HG03135 (cell line): ENCODE measurements at regions not wholly inside any gene's neighbourhood (a gene's known extent, or its start where the extent isn't known, plus 50 kb on each side); places are given as distances from the start of the nearest gene placed in this dataset.
"Not testable (repeated sequence)": the region's sequence is repeated elsewhere in the genome, so short reads cannot be mapped to it uniquely, and the experiment has no call there.

ENCODE experiments used
- ATAC-seq: cut with Tn5 transposase; IDR thresholded peaks from one replicate; pipeline ENCODE4 v1.9.1; 2021; ENCODE audit warnings: mild to moderate bottlenecking, moderate library complexity; ENCODE audit not compliant: unreplicated experiment

- no peak for ATAC-seq
Measured at GRCh38 chr4:123624959-123625358, 228.4 kb downstream of the SPRY1 start.

DNA sequence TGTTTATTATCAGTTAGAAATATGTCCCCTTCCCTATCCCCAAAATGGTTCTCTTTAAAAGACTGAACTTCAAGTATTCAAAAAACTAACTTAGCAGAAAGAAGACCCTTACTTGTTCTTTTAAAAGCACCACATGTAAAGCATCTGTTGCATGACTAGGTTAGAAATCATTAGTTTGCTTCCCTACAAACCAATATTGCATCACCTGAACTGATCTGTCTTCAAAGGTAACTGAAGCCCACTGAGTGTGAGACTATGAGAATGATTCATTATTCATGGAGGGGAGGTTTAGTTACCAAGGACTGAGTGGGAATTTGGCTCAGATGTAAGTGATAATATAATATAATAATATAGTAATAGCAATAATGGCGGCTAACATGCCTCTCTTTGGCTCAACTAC lies 231.7 kb downstream of the SPRY1 start:
- ATAC-seq, result no peak

- no peak for ATAC-seq
Measured at GRCh38 chr4:123631786-123632692, 235.4 kb downstream of the SPRY1 start.

GRCh38 chr4:123632693-123633030 lies 236.1 kb downstream of the SPRY1 start:
- no peak for ATAC-seq

GRCh38 chr4:123638834-123639233 lies 242.2 kb downstream of the SPRY1 start:
- no peak for ATAC-seq

DNA sequence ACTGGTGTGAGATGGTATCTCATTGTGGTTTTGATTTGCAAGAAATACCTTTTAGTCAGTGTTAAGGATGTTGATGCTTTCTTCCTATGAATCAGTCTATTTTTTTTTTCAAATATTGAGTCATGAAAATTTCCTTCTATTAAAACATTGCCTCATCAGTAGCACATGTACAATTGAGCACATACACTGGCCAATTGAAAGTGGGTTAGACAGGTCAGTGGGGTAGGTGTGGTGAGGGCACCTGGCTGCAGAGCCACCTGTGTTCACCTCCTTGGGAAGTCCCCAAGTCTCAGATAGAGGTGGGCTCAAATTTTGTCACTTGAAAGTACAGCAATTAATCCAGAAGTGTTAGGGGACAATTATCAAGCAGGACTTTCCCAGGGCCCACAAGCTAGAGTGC lies 243.7 kb downstream of the SPRY1 start:
- ATAC-seq, result no peak

- ATAC-seq, result no peak
Measured at GRCh38 chr4:123640824-123641223, 244.2 kb downstream of the SPRY1 start.

DNA sequence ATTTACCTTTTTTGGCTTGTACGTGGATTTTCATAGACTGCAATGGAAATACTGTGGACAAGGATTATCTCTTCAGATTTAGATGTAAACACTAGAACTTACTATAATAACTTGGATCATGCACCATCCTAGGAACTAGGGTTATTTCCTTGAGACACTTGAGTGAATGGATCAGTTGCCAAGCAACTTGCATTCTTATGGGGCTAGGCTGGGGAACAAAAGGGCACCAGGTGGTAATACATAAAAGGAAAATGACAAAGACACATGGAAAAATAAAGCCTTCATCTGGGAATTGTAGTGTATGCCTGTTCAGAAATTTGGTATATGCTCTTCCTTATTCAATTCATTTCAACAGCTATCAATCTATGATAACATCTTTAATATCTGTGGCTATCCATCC lies 247.1 kb downstream of the SPRY1 start:
- ATAC-seq, result no peak

- peak; percentile 71 for ATAC-seq
Measured at GRCh38 chr4:123649250-123649644, 252.7 kb downstream of the SPRY1 start.

DNA sequence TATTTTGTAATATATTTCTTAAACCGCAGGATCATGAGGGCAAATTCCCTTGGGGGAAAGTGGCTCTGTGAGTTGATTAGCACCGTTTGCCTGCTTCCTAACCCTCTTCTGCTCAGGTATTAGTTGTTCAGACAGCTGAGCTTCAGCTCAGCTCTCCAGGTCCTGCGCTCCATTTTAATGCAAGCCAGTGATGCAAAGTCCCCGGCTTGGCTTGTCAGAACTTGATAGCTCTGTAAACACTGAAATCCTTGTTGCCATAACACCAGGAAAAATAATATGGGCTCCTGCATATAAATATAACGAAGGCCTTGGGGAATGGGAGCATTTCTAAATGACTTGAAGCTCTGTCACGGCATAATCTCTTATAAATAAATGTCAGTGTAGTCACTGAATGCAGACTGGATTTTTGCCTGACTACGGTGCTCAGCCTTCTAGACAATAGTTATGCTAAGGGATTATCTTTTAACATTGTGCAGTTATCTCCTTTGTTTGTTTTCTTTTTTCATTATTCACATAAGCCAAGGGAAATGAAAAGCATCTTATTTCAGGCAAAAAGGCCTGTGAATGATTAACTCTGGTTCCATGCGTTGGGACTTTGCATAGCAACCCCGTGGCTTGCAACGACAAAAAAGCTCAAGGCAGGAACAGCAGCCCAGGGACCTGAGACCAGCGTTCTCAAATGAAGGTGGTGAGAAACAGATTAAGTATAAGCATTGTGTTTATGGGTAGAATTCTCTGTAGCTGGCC lies 253.2 kb downstream of the SPRY1 start:
- peak; percentile 41 for ATAC-seq

DNA sequence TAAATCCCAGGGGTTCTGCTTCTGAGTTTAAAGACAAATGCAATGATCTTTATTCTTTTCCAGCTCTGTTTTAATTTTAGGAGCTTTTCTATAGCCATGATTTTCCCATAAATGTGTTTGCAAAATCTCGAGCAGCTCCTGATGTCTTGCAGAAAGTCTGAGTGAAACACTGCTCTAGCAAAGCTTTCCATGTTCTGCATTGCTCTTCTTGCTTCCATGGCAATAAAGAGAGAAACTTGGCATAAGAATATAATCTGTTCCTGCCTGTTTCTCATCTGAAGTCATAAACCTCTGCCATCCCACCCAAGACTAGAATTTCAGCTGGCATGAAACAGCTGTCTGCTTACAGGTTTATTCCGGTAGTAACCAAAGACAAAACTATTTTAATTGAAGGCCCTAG lies 254.5 kb downstream of the SPRY1 start:
- ATAC-seq, result no peak

DNA sequence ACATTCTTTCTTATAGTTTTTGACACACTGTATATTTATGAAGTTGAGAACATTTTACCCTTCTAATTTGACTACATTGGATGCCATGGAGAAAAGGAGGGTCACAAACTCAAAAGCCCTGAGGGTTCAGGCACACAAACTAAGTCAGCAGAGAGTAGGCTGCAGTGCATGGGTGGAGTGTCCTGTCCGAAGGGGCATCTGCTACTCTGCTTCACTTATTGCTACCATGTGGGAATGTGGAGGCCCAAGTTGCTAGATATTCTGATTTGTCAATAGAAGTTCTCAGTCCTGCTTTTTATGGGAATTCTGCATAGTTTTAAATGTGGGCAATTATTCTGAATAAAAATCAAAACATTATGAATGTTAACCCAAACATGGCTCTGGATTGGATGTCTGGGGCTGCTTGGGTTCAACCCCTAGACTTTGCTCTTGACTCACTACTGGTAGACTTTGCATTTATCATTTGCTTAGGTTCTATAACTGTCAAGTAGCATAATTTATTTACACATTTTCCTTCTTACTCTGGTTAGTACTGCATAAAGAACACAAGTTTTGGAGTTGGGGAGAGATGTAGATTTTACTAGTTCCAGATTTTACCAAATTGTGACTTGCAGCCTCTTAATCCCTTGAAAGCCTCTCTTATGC lies 255.1 kb downstream of the SPRY1 start:
- ATAC-seq, result no peak

GRCh38 chr4:123652476-123652875 lies 255.9 kb downstream of the SPRY1 start:
- no peak for ATAC-seq

DNA sequence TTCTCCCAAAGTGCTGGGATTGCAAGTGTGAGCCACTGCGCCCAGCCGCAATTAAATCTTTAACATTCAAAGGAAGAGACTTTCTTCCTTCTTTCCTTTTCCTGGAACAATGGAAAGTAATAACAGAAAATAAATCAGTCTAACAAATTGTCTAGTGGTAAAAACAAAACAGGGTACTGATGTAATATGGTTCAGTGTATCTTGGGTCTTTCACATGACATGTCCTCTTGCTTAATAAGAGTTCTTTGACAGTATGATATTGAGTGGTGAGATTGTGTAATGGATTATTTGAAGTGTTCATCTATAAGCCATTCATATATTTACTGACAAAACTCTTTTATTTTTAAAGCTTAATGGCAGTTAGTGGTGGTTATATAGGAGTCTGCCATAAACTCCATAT lies 256.6 kb downstream of the SPRY1 start:
- no peak for ATAC-seq

DNA sequence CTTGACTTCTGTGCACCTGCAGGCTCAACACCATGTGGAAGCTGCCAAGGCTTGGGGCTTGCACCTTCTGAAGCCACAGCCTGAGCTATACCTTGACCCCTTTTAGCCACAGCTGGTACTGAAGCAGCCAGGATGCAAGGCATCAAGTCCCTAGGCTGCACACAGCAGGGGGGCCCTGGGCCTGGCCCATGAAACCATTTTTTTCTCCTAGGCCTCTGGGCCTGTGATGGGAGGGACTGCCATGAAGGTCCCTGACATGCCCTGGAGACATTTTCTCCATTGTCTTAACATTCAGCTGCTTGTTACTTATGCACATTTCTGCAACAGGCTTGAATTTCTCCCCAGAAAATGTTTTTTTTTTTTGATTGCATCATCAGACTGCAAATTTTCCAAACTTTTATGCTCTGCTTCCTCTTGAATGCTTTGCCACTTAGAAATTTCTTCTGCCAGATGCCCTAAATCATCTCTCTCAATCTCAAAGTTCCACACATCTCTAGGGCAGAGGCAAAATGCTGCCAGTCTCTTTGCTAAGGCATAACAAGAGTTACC lies 260.2 kb downstream of the SPRY1 start:
- not testable (repeated sequence) for ATAC-seq

- not testable (repeated sequence) for ATAC-seq
Measured at GRCh38 chr4:123657606-123658005, 261.0 kb downstream of the SPRY1 start.

DNA sequence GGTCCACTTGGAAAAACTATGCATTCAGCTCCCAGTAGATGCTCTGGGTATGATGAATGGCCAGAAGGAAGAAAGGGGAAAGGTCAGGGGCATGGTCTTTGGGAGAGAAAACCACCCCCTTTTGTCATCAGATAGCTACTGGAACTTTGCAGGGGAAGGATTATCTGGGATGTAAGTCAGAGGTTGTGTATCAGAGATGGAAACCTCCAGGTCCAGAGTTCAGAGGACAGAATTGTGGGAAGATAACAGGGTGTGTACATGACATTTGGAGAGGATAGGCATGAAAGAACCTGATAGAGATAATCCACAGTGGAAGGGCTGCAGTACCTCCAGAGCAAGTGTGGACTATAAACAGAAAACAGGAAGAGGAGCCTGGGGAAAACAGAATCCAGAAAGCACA lies 262.7 kb downstream of the SPRY1 start:
- no peak for ATAC-seq

DNA sequence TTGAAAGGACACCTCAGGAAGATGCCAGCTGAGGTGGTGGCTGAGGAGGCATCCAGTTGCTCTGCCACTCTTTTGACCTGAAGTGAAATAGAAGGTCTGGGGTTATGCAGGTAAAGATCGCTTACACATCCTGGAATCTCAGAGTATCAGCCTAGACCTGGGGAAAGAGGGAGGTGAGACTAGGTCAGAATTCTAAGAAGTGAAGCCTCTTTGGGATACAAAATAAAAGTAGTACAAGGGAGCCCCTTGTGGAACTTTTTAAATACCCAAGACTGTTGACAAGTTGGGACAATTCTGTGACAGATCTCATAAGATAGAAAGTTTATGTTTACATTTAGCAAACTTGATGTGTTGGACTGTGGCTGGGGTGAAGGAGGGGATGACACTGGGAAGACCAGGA lies 263.1 kb downstream of the SPRY1 start:
- ATAC-seq, result no peak

DNA sequence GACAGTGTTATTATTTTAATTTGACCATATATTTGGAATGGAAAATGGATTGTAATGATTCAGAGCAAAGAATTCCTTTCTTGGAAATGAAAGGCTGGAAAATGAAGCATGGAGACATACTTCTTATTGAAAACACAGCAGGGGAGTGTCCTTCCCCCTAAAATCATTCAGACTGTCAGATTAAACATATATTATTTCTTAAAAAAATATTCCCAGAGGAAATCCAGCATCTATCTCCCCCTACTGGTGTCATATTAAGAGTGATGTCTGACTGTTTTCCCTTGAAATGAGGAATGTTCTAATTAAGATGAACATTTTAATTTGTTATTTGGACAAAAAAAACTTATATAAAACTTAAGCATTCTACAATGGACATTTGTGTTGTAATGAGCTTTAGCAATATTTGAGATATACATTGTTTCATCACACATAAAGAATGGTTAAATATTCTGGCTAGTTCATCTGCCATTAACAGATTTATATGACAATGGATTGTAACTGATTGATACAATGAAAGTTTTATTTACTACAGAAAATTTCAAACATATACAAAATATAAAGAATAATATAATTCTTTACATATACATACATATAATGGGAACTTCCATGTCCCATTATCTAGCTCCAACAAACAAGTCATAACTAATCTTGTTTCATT lies 264.6 kb downstream of the SPRY1 start:
- ATAC-seq, result no peak

GRCh38 chr4:123662827-123663226 lies 266.2 kb downstream of the SPRY1 start:
- no peak for ATAC-seq

GRCh38 chr4:123666486-123666885 lies 269.9 kb downstream of the SPRY1 start:
- no peak for ATAC-seq
